GM12873 (cell line): ENCODE measurements at regions not wholly inside any gene's neighbourhood (a gene's known extent, or its start where the extent isn't known, plus 50 kb on each side); places are given as distances from the start of the nearest gene placed in this dataset.

Source experiments
- CTCF ChIP-seq: IDR thresholded peaks from 2 replicates; pipeline ENCODE4 v1.5.1; 2012; ENCODE audit warnings: low read depth, mild to moderate bottlenecking, moderate library complexity, low read length, control low read depth; ENCODE audit not compliant: insufficient read depth; ENCODE audit errors: missing control alignments

- no peak for TF ChIP-seq CTCF
Observed at GRCh38 chr2:48085888-48086287, 179.6 kb upstream of the FBXO11 start.

GRCh38 chr2:48088994-48089393 is 182.7 kb upstream of the FBXO11 start:
- no peak for TF ChIP-seq CTCF

- TF ChIP-seq CTCF: no peak
Observed at GRCh38 chr2:48089644-48090043, 183.3 kb upstream of the FBXO11 start.

- TF ChIP-seq CTCF: no peak
Observed at GRCh38 chr2:48092846-48093803, 186.8 kb upstream of the FBXO11 start.

- no peak for TF ChIP-seq CTCF
Observed at GRCh38 chr2:48098539-48098938, 192.2 kb upstream of the FBXO11 start.

- no peak for TF ChIP-seq CTCF
Observed at GRCh38 chr2:48104418-48104817, 198.1 kb upstream of the FBXO11 start.

- TF ChIP-seq CTCF: no peak
Observed at GRCh38 chr2:48105848-48106247, 199.6 kb upstream of the FBXO11 start.
